ENCODE measurements at regions not wholly inside any gene's neighbourhood (a gene's known extent, or its start where the extent isn't known, plus 50 kb on each side); places are given as distances from the start of the nearest gene placed in this dataset.

DNA sequence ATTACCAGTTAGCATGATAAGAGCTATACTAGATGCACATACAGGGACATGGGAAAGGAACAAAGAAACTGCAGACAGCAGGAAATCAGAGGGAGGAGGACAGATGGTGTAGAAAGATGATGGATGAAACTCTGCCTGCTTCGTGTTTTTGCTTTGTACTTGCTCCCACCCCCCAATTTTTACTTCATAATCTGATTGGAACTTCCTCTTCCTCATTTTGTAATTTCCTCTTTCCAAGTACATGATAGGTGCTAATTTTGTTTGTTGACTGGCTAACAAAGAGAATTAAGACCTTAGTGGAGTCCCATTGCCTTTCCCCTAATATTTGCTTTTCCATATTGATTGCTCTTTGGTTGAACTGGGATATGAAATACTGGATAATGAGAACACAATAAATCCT, 76.0 kb upstream of the PELI1 start:
- no peaks in the 10 kb centered on the region for H3K36me3 ChIP-seq (ENCODE audit: control insufficient read depth, insufficient read depth, low read length)
- H3K27ac ChIP-seq = no peak overlapping the region
- no peaks in the 10 kb centered on the region for H3K9me3 ChIP-seq (ENCODE audit: control insufficient read depth, low read length)
- TF ChIP-seq, protein P1, sequence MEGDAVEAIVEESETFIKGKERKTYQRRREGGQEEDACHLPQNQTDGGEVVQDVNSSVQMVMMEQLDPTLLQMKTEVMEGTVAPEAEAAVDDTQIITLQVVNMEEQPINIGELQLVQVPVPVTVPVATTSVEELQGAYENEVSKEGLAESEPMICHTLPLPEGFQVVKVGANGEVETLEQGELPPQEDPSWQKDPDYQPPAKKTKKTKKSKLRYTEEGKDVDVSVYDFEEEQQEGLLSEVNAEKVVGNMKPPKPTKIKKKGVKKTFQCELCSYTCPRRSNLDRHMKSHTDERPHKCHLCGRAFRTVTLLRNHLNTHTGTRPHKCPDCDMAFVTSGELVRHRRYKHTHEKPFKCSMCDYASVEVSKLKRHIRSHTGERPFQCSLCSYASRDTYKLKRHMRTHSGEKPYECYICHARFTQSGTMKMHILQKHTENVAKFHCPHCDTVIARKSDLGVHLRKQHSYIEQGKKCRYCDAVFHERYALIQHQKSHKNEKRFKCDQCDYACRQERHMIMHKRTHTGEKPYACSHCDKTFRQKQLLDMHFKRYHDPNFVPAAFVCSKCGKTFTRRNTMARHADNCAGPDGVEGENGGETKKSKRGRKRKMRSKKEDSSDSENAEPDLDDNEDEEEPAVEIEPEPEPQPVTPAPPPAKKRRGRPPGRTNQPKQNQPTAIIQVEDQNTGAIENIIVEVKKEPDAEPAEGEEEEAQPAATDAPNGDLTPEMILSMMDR (IDR thresholded peaks at IDR 0.05) = no peak
- no peaks in the 10 kb centered on the region for H3K27me3 ChIP-seq (ENCODE audit: control insufficient read depth, insufficient read depth, low read length)
- H3K79me2 ChIP-seq = no peaks in the 10 kb centered on the region
- H3K4me1 ChIP-seq = peaks cover 10% of the 10 kb centered on the region
- no peak overlapping the region for H3K4me2 ChIP-seq (ENCODE audit: low read length)
- H3K9ac ChIP-seq = no peak overlapping the region
- H3K4me3 ChIP-seq (ENCODE audit: low read depth, low read length) = no peak overlapping the region
- H2AFZ ChIP-seq = no peak overlapping the region

DNA sequence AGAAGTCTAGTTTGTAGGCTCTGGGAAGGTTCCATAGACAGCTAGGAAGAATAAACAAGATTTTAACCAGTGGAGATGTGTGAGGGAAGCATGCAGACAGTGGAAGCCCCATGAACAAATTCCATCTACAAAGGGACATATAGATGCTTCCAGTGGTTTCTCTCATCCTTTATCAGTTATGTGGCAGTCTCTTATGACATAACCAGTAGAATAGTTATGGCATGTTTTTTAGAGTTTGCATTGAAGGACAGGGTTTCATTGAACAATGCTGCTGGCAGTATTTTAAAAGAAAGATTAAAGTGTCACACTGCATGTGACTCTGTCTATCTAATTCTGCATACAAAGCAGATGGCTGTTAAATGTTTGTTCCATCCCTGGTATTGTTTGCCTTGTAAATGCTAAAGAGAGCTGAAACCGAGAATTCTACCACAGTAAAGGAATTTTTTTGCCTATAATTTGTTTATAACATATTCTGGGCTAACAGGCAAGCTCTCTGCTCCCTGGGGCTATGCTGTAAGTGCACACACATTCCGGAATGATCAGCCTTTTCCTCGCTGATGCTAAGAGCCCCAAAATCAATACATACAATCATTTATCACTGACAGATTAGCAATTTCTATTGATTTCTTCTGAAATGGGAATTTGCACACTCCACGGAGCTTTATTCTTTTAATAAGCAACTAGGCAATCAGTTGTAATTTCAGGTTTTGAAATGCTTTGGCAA, 76.8 kb upstream of the PELI1 start:
- Histone ChIP-seq H2AFZ (no peak overlapping the region), H3K4me1 (peaks cover 10% of the 10 kb centered on the region), H3K27me3 (ENCODE audit: control insufficient read depth, insufficient read depth, low read length) (no peaks in the 10 kb centered on the region), H3K79me2 (no peaks in the 10 kb centered on the region), H3K27ac (no peak overlapping the region), H3K9ac (no peak overlapping the region), H3K36me3 (ENCODE audit: control insufficient read depth, insufficient read depth, low read length) (no peaks in the 10 kb centered on the region), H3K9me3 (ENCODE audit: control insufficient read depth, low read length) (no peaks in the 10 kb centered on the region), H3K4me3 (ENCODE audit: low read depth, low read length) (no peak overlapping the region), H3K4me2 (ENCODE audit: low read length) (no peak overlapping the region)
- TF ChIP-seq, protein P1 (IDR thresholded peaks at IDR 0.05) = no peak

DNA sequence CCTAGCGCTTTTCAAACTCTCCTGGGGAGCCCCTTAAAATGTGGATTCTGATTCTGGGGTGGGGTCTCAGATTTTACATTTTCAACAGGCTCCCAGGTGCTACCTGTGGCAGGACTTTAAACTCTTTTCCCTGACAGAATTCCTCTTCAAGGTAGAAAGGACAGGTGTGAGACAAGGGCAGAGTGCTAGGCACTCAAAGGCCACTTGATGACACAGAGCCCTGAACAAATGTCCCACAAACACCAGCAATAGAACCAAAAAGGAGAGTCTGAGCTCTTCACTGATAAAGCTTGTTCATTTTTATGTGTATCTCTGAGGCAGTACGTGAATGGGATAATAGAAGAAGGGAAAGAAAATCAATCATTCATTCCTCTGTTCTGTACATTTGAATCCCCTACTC, 77.7 kb upstream of the PELI1 start:
- Histone ChIP-seq H3K27me3 (ENCODE audit: control insufficient read depth, insufficient read depth, low read length) (no peaks in the 10 kb centered on the region), H2AFZ (no peak overlapping the region), H3K9me3 (ENCODE audit: control insufficient read depth, low read length) (no peaks in the 10 kb centered on the region), H3K9ac (no peak overlapping the region), H3K4me1 (peaks cover 10% of the 10 kb centered on the region), H3K4me3 (ENCODE audit: low read depth, low read length) (no peak overlapping the region), H3K27ac (no peak overlapping the region), H3K36me3 (ENCODE audit: control insufficient read depth, insufficient read depth, low read length) (no peaks in the 10 kb centered on the region), H3K79me2 (no peaks in the 10 kb centered on the region), H3K4me2 (ENCODE audit: low read length) (peak overlapping the region; percentile 1)
- TF ChIP-seq, protein P1 (IDR thresholded peaks at IDR 0.05) = no peak

DNA sequence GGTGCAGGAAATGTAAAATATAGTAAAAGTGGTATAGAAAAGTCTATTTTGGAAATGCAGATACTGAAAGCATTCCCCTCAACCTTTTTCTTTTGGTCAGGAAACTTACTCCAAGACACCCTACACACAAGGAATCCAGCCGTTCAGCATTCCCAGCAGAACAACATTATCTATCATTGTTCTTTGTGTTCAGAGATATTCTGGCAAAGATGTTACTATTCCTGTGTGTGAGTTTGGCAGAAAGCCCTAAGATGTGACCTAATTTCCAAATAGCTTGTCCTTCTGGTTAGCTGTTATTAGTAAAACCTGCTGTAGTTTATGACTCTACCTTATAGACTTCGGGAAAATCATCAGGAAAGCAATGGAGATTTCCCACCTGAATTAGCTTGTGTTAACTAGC, 78.1 kb upstream of the PELI1 start:
- no peaks in the 10 kb centered on the region for H3K79me2 ChIP-seq
- H3K9me3 ChIP-seq (ENCODE audit: control insufficient read depth, low read length) = no peaks in the 10 kb centered on the region
- peaks cover 10% of the 10 kb centered on the region for H3K4me1 ChIP-seq
- no peaks in the 10 kb centered on the region for H3K36me3 ChIP-seq (ENCODE audit: control insufficient read depth, insufficient read depth, low read length)
- no peak overlapping the region for H3K9ac ChIP-seq
- H3K27me3 ChIP-seq (ENCODE audit: control insufficient read depth, insufficient read depth, low read length) = no peaks in the 10 kb centered on the region
- no peak overlapping the region for H3K27ac ChIP-seq
- H2AFZ ChIP-seq = no peak overlapping the region
- TF ChIP-seq, protein P1 (IDR thresholded peaks at IDR 0.05) = no peak
- peak overlapping the region; percentile 1 for H3K4me2 ChIP-seq (ENCODE audit: low read length)
- no peak overlapping the region for H3K4me3 ChIP-seq (ENCODE audit: low read depth, low read length)

DNA sequence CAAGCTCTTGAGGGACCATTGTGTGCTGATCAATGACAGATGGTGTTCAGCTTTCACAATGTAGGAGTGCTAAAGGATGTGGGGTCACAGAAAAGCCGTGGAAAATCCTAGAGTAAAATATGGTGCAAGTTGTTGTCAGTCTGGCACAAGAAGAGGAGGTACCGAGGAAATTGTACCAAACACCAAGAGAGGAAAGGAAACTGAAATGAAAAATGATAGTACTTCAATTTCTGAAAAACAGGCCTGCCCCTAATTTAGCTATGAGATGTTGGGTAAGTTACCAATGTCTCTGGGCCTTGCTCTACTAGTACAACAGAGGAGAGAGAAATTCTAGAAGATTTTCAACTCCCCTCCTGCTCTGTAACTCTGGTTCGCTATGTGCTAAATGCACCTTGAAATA, 78.8 kb upstream of the PELI1 start:
- Histone ChIP-seq H3K27me3 (ENCODE audit: control insufficient read depth, insufficient read depth, low read length) (no peaks in the 10 kb centered on the region), H3K79me2 (no peaks in the 10 kb centered on the region), H3K27ac (no peak overlapping the region), H3K4me3 (ENCODE audit: low read depth, low read length) (no peak overlapping the region), H3K4me2 (ENCODE audit: low read length) (no peak overlapping the region), H3K9me3 (ENCODE audit: control insufficient read depth, low read length) (no peaks in the 10 kb centered on the region), H3K4me1 (peaks cover 16% of the 10 kb centered on the region), H3K36me3 (ENCODE audit: control insufficient read depth, insufficient read depth, low read length) (no peaks in the 10 kb centered on the region), H3K9ac (no peak overlapping the region), H2AFZ (no peak overlapping the region)
- TF ChIP-seq, protein P1 (IDR thresholded peaks at IDR 0.05) = no peak
